OCI-LY3 (cell line): ENCODE measurements at regions not wholly inside any gene's neighbourhood (a gene's known extent, or its start where the extent isn't known, plus 50 kb on each side); places are given as distances from the start of the nearest gene placed in this dataset.

Experiments
- CTCF ChIP-seq: fragments of 200-600, 300-600 bp; sonication (generic); IDR thresholded peaks from 2 replicates; pipeline ENCODE4 v1.5.1; 2014; ENCODE audit warnings: antibody characterized with exemption, low read length, low read depth
- EZH2phosphoT487 ChIP-seq: fragments of 200-600 bp; shearing (Covaris generic); IDR thresholded peaks from 2 replicates; pipeline ENCODE4 v1.6.1; 2018; ENCODE audit warnings: antibody characterized with exemption, mixed run types, low read depth

DNA sequence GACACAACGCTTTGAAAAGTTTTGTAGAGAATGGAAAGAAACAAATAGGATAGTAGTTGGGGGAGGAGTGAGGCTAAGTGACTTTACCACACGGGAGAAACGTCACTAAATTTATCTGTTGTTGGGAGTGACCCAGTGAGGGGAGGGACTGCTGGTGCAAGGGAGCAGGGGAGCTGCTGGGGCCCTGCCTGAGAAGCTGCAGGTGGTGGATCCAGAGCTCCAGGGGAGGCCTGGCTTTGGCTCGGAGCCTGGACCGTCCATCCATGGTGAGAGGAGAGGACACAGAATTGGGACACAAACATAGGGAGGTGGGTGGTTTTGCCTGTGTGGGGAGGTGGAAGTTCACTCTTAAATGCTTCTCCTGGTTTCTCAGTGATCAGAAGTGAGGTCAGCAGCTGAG is 107.6 kb downstream of the GOSR1 start:
- TF ChIP-seq CTCF, result no peak
- no peak for TF ChIP-seq EZH2phosphoT487
